ENCODE measurements at regions not wholly inside any gene's neighbourhood (a gene's known extent, or its start where the extent isn't known, plus 50 kb on each side); places are given as distances from the start of the nearest gene placed in this dataset.

GRCh38 chr6:82588859-82589412 lies 225.3 kb downstream of the TPBG start:
- TF ChIP-seq, protein P1, sequence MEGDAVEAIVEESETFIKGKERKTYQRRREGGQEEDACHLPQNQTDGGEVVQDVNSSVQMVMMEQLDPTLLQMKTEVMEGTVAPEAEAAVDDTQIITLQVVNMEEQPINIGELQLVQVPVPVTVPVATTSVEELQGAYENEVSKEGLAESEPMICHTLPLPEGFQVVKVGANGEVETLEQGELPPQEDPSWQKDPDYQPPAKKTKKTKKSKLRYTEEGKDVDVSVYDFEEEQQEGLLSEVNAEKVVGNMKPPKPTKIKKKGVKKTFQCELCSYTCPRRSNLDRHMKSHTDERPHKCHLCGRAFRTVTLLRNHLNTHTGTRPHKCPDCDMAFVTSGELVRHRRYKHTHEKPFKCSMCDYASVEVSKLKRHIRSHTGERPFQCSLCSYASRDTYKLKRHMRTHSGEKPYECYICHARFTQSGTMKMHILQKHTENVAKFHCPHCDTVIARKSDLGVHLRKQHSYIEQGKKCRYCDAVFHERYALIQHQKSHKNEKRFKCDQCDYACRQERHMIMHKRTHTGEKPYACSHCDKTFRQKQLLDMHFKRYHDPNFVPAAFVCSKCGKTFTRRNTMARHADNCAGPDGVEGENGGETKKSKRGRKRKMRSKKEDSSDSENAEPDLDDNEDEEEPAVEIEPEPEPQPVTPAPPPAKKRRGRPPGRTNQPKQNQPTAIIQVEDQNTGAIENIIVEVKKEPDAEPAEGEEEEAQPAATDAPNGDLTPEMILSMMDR (IDR thresholded peaks at IDR 0.05), result no peak
- TF ChIP-seq SIN3A (IDR thresholded peaks at IDR 0.05; ENCODE audit: borderline replicate concordance, insufficient read depth, low read depth, low read length), result no peak
